H1 (cell line): ENCODE measurements at regions not wholly inside any gene's neighbourhood (a gene's known extent, or its start where the extent isn't known, plus 50 kb on each side); places are given as distances from the start of the nearest gene placed in this dataset.

Experiments
- JUN ChIP-seq: IDR thresholded peaks from 2 replicates; pipeline ENCODE4 v1.6.1; 2011; ENCODE audit warnings: low read depth, mild to moderate bottlenecking, improper control_type of control experiment, low read length
- RXRA ChIP-seq: IDR thresholded peaks from 2 replicates; pipeline ENCODE4 v1.6.1; 2011; ENCODE audit warnings: low read depth, mild to moderate bottlenecking, low read length, moderate library complexity; ENCODE audit not compliant: insufficient read depth

- TF ChIP-seq RXRA (no peak), JUN (no peak)
These were observed 103.5 kb downstream of the RPS24 start (continued) for GRCh38 chr10:78137147-78137546.
